ENCODE measurements at regions not wholly inside any gene's neighbourhood (a gene's known extent, or its start where the extent isn't known, plus 50 kb on each side); places are given as distances from the start of the nearest gene placed in this dataset.

DNA sequence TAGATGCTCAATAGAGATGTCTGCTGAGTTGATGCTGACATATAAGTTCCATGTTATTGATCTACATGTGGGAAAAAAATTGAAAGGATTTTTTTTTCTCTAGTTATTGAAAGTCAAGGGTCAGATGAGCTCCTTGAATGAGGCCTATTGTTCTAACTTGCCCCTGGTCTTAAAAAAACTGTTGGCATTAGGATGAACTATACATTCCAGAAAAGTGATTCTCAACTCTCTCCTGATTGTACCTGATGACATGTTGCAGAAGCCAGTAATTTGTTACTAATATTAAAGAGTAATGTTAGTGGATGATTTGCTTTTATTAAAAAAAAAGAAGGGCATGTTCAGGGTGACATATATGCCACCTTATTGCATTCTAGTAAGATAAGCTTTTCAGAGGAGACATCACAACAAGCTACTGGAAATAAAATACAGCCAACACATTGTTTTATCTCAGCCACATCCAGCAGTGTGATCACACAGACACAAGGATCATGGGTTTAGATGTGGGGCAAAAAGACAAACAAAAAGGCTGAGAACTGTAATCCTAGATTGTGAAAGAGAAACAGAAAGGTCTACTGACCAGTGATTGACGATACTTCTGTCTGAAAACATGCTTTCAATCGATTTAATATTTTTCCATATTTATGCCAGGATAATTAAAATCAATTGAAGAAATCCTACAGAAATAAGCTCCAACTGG, 1314.1 kb upstream of the C9orf72 start:
- Histone ChIP-seq H3K4me2 (ENCODE audit: low read depth, low read length, poor library complexity, severe bottlenecking) (peak overlapping the region; percentile 46), H3K9me3 (ENCODE audit: insufficient read depth, low read depth, low read length) (no peaks in the 10 kb centered on the region), H3F3A (ENCODE audit: low read depth) (0 out of 2 replicates have a peak, but pooled peaks cover 3% of the 10 kb centered on the region), H3K36me3 (ENCODE audit: insufficient read depth, low read length) (no peaks in the 10 kb centered on the region), H3K9me2 (replicated peaks; ENCODE audit: low read depth, low read length) (no peaks in the 10 kb centered on the region), H3K4me1 (ENCODE audit: insufficient read depth, low read length, poor library complexity, severe bottlenecking) (peaks cover 51% of the 10 kb centered on the region), H3K27me3 (ENCODE audit: insufficient read depth, low read length, poor library complexity, severe bottlenecking) (no peaks in the 10 kb centered on the region), H3K4me3 (ENCODE audit: low read length, poor library complexity, severe bottlenecking) (no peak overlapping the region), H4K20me1 (ENCODE audit: insufficient read depth, low read length, poor library complexity, severe bottlenecking) (no peaks in the 10 kb centered on the region), H2AFZ (ENCODE audit: low read length) (peak overlapping the region; percentile 47; the same call in 1 of the 2 replicates), H3K9ac (ENCODE audit: low read depth, low read length, poor library complexity, severe bottlenecking) (peak overlapping the region; percentile 49), H3K79me2 (ENCODE audit: insufficient read depth, low read length) (peaks cover under 1% of the 10 kb centered on the region; the same call in 1 of the 2 replicates)
- TF ChIP-seq EZH2phosphoT487 (IDR thresholded peaks at IDR 0.05; ENCODE audit: borderline replicate concordance) (no peak), CTCF (conservative IDR thresholded peaks at IDR 0.05; ENCODE audit: low read length) (no peak)

- Histone ChIP-seq H3K9ac (ENCODE audit: low read depth, low read length, poor library complexity, severe bottlenecking) (peak overlapping the region; percentile 49), H2AFZ (ENCODE audit: low read length) (peak overlapping the region; percentile 85), H3K36me3 (ENCODE audit: insufficient read depth, low read length) (no peaks in the 10 kb centered on the region), H3K9me3 (ENCODE audit: insufficient read depth, low read depth, low read length) (no peaks in the 10 kb centered on the region), H3K4me2 (ENCODE audit: low read depth, low read length, poor library complexity, severe bottlenecking) (peak overlapping the region; percentile 46), H3K79me2 (ENCODE audit: insufficient read depth, low read length) (no peaks in the 10 kb centered on the region), H3K27me3 (ENCODE audit: insufficient read depth, low read length, poor library complexity, severe bottlenecking) (no peaks in the 10 kb centered on the region), H3K9me2 (replicated peaks; ENCODE audit: low read depth, low read length) (no peaks in the 10 kb centered on the region), H3F3A (ENCODE audit: low read depth) (0 out of 2 replicates have a peak, but pooled peaks cover 3% of the 10 kb centered on the region), H3K4me1 (ENCODE audit: insufficient read depth, low read length, poor library complexity, severe bottlenecking) (peaks cover 50% of the 10 kb centered on the region), H4K20me1 (ENCODE audit: insufficient read depth, low read length, poor library complexity, severe bottlenecking) (no peaks in the 10 kb centered on the region), H3K4me3 (ENCODE audit: low read length, poor library complexity, severe bottlenecking) (peak overlapping the region; percentile 2)
- TF ChIP-seq EZH2phosphoT487 (IDR thresholded peaks at IDR 0.05; ENCODE audit: borderline replicate concordance) (no peak), CTCF (conservative IDR thresholded peaks at IDR 0.05; ENCODE audit: low read length) (no peak)
Measured at GRCh38 chr9:28888806-28889205, 1315.5 kb upstream of the C9orf72 start.

- no peak overlapping the region for H3K4me3 ChIP-seq (ENCODE audit: low read length, poor library complexity, severe bottlenecking)
- TF ChIP-seq CTCF (conservative IDR thresholded peaks at IDR 0.05; ENCODE audit: low read length) (no peak), EZH2phosphoT487 (IDR thresholded peaks at IDR 0.05; ENCODE audit: borderline replicate concordance) (no peak)
- no peaks in the 10 kb centered on the region for H3K79me2 ChIP-seq (ENCODE audit: insufficient read depth, low read length)
Measured at GRCh38 chr9:28892538-28892937, 1319.3 kb upstream of the C9orf72 start.

More at GRCh38 chr9:28892538-28892937, 1319.3 kb upstream of the C9orf72 start:
- Histone ChIP-seq H3K27me3 (ENCODE audit: insufficient read depth, low read length, poor library complexity, severe bottlenecking) (no peaks in the 10 kb centered on the region), H3K4me1 (ENCODE audit: insufficient read depth, low read length, poor library complexity, severe bottlenecking) (peaks cover 31% of the 10 kb centered on the region), H3K9ac (ENCODE audit: low read depth, low read length, poor library complexity, severe bottlenecking) (no peak overlapping the region), H3K9me2 (replicated peaks; ENCODE audit: low read depth, low read length) (no peaks in the 10 kb centered on the region), H4K20me1 (ENCODE audit: insufficient read depth, low read length, poor library complexity, severe bottlenecking) (no peaks in the 10 kb centered on the region), H2AFZ (ENCODE audit: low read length) (no peak overlapping the region), H3F3A (ENCODE audit: low read depth) (0 out of 2 replicates have a peak, but pooled peaks cover 3% of the 10 kb centered on the region), H3K9me3 (ENCODE audit: insufficient read depth, low read depth, low read length) (no peaks in the 10 kb centered on the region), H3K4me2 (ENCODE audit: low read depth, low read length, poor library complexity, severe bottlenecking) (no peak overlapping the region), H3K36me3 (ENCODE audit: insufficient read depth, low read length) (no peaks in the 10 kb centered on the region)

All from Loucy (cell line).